ENCODE measurements at regions not wholly inside any gene's neighbourhood (a gene's known extent, or its start where the extent isn't known, plus 50 kb on each side); places are given as distances from the start of the nearest gene placed in this dataset.
"Not testable (repeated sequence)": the region's sequence is repeated elsewhere in the genome, so short reads cannot be mapped to it uniquely, and the experiment has no call there.

- Histone ChIP-seq H3K4me3 (replicated peaks; ENCODE audit: low read depth, low read length) (no peak overlapping the region), H3K36me3 (ENCODE audit: control insufficient read depth, insufficient read depth, low read length) (no peaks in the 10 kb centered on the region), H3K27me3 (replicated peaks; ENCODE audit: control insufficient read depth, insufficient read depth, low read length) (no peaks in the 10 kb centered on the region)
- DNase-seq (ENCODE audit: extremely low read depth, insufficient read length), result no peak
- no peak for TF ChIP-seq CTCF (IDR thresholded peaks at IDR 0.05; ENCODE audit: insufficient read depth, low read length, poor library complexity, severe bottlenecking)
Observed at GRCh38 chr12:114605918-114606317, 78.1 kb downstream of the TBX3 start.

GRCh38 chr12:114604606-114605005 is 79.4 kb downstream of the TBX3 start:
- no peak for DNase-seq (ENCODE audit: extremely low read depth, insufficient read length)
- H3K27me3 ChIP-seq (replicated peaks; ENCODE audit: control insufficient read depth, insufficient read depth, low read length), result no peaks in the 10 kb centered on the region
- no peak overlapping the region for H3K4me3 ChIP-seq (replicated peaks; ENCODE audit: low read depth, low read length)
- H3K36me3 ChIP-seq (ENCODE audit: control insufficient read depth, insufficient read depth, low read length), result no peaks in the 10 kb centered on the region
- TF ChIP-seq CTCF (IDR thresholded peaks at IDR 0.05; ENCODE audit: insufficient read depth, low read length, poor library complexity, severe bottlenecking), result no peak

GRCh38 chr12:114600584-114600983 is 83.4 kb downstream of the TBX3 start:
- H3K4me3 ChIP-seq (replicated peaks; ENCODE audit: low read depth, low read length); H3K27me3 ChIP-seq (replicated peaks; ENCODE audit: control insufficient read depth, insufficient read depth, low read length); DNase-seq (ENCODE audit: extremely low read depth, insufficient read length); H3K36me3 ChIP-seq (ENCODE audit: control insufficient read depth, insufficient read depth, low read length): not testable (repeated sequence)

GRCh38 chr12:114598111-114598510 is 85.9 kb downstream of the TBX3 start:
- Histone ChIP-seq H3K4me3 (replicated peaks; ENCODE audit: low read depth, low read length) (no peak overlapping the region), H3K36me3 (ENCODE audit: control insufficient read depth, insufficient read depth, low read length) (no peaks in the 10 kb centered on the region), H3K27me3 (replicated peaks; ENCODE audit: control insufficient read depth, insufficient read depth, low read length) (no peaks in the 10 kb centered on the region)
- DNase-seq (ENCODE audit: extremely low read depth, insufficient read length), result no peak
- TF ChIP-seq CTCF (IDR thresholded peaks at IDR 0.05; ENCODE audit: insufficient read depth, low read length, poor library complexity, severe bottlenecking), result no peak

GRCh38 chr12:114592946-114593345 is 91.0 kb downstream of the TBX3 start:
- TF ChIP-seq CTCF (IDR thresholded peaks at IDR 0.05; ENCODE audit: insufficient read depth, low read length, poor library complexity, severe bottlenecking), result no peak
- no peak for DNase-seq (ENCODE audit: extremely low read depth, insufficient read length)
- Histone ChIP-seq H3K27me3 (replicated peaks; ENCODE audit: control insufficient read depth, insufficient read depth, low read length) (no peaks in the 10 kb centered on the region), H3K4me3 (replicated peaks; ENCODE audit: low read depth, low read length) (no peak overlapping the region), H3K36me3 (ENCODE audit: control insufficient read depth, insufficient read depth, low read length) (no peaks in the 10 kb centered on the region)

- TF ChIP-seq CTCF (IDR thresholded peaks at IDR 0.05; ENCODE audit: insufficient read depth, low read length, poor library complexity, severe bottlenecking), result no peak
- Histone ChIP-seq H3K36me3 (ENCODE audit: control insufficient read depth, insufficient read depth, low read length) (no peaks in the 10 kb centered on the region), H3K27me3 (replicated peaks; ENCODE audit: control insufficient read depth, insufficient read depth, low read length) (no peaks in the 10 kb centered on the region), H3K4me3 (replicated peaks; ENCODE audit: low read depth, low read length) (no peak overlapping the region)
- no peak for DNase-seq (ENCODE audit: extremely low read depth, insufficient read length)
Observed at GRCh38 chr12:114588061-114588460, 95.9 kb downstream of the TBX3 start.

Data from GM06990 (cell line).